EL (cell line): ENCODE measurements at regions not wholly inside any gene's neighbourhood (a gene's known extent, or its start where the extent isn't known, plus 50 kb on each side); places are given as distances from the start of the nearest gene placed in this dataset.

Source experiments
- DNase-seq: peaks from one replicate; pipeline ENCODE4 v3.0.0-alpha.2; 2016

DNA sequence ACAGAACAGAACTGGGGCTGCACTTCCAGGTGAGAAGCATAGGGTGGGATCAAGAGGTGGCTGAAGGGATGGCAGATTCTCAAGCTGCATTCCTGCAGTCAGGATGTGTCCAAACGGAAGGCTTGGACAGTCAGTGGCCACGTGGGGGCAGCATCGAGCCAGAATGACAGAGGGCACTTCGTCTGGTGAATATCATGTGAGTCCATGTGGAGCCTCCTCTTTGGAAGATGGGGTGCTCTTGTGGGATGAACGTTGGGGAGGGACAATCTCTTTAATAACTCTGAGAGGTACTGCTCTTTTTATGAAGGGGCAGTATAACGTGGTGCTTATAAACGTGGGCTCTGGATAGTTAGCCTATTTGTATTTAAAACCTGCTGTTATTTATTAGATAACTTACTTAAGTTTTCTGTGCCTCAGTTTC is 154.9 kb upstream of the NAV2 start:
- peak; percentile 76 for DNase-seq

DNA sequence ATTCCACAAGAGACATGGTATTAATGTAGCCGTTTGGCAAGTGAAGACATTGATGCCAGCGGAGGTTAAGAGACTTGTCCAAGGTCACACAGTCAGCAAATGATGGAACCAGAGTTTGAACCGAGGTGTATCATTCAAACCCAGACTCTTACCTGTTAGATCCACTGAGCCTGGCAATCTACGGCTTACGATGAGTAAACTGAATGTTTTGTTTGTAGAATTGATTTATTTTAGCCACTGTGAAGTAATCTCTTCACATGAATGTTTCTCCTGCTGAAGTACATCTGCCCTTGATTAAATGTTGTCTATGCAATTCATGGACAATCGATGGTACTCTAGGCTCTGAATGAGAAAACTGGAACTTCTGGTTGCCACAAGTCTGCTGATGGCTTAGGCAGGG is 155.5 kb upstream of the NAV2 start:
- no peak for DNase-seq

DNA sequence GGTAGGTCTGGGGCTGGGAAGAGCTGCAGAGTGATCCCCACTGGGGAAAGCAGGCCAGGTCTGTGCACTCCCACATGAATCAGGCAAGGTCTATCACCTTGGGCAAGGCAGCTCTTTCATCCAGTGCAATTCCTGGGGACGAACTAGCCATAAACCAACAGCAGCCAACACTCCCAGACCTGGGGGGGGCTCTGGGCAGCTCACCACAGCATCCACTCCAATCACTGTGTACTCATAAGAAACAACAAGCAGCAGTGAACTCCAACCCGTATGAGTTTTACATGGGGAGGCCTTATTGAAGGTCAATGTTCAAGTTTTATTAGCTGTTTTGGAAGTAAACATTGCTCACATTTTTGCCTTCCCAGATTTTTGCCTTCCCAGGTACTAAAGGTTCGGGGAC is 157.4 kb upstream of the NAV2 start:
- no peak for DNase-seq

DNA sequence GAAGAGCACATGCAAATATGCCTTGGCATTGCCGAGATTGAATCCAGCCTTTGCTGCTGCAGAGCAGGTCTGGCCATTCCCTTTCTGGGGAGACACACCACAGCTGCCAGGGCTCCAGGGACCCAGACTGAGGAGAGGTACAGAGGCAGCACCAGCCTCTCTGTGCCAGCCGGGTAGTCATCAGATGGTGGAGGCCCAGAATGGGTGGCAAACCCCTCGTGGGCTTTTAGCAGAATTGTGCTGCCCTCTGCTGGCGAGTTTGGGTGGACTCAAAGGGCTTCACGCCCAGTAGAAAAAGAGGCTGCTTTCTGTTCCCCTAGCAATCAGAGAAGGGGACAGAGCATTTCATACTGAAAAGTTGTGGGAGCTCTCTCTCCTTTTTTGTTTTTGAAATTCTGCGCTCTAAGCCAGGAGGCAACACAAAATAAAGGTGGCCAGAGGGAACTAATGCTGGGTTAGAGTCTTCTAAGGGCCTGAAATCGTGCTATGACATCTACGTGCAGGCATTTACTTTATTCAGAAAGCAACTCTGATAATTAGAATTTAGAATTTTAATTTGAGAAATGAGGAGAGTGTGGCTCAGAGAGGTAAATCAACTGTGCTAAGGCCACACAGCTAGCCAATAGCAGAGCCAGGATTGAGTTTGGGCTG is 158.8 kb upstream of the NAV2 start:
- DNase-seq: peak; percentile 74

DNA sequence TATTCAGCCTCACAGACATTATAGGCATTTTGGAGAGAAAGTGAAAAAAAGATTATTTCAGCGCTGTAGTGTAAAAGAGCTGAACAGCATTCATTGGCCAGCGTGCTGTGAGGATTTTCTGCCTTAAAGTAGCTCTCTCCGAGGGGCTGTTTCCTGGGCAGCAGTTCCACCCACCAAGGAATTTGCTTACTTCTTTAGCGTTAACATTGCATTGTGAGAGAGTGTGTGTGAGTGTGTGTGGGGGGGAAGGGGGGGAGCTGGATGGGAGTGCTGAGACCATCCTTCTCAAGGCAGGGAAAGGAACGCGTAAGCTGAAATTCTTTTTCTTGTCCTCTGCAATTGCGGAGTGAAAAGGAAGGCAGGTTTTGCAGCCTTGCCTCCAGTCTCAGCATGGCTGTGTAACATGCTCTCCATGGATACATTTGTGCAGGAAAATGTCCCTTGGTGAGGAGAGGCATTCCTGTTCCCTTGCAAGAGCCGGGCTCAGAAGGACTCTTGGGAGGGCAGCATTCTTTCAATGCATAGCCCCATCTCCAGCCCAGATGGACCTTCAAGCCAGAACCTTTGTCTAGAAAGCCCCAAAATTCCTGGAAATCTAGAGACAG is 159.9 kb upstream of the NAV2 start:
- no peak for DNase-seq

DNA sequence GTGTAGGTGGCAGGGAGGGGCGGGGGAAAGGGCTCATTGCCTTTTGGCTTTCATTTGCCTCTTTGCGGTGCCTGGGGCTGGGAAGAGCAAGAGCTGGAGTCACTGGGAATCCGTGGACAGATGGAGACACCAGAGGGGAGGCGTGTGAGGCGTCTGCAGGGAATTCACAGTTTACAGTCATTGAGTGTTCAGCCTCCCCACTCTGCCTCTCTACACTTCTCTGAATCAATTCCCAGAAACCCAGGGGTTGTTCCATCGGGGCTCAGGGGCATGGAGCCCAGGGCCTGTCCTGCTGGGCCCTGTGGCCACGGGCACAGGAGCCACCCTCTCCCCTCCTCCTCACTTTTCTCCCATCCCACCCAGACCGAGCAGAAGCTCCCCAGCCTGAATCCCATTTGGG is 160.5 kb upstream of the NAV2 start:
- no peak for DNase-seq

DNA sequence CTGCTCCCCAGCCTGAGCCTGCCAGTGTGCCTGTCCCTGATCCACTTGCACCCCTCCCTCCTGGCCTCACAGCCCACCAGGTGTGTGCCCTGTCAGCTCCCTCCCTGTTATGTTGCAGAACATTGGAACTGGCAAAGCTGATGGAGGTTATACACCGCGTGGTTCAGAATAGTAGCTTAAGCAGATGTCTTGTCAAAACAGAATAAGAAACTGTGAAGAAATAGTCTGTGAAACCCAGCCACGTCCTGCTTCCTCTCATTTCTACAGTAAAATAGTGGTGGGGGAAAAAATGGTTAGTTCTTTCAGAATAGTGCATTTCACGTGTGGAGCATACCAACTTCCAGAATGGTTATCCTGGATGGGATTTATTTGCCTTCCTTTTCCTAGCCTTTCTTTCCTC is 161.2 kb upstream of the NAV2 start:
- DNase-seq: no peak

DNA sequence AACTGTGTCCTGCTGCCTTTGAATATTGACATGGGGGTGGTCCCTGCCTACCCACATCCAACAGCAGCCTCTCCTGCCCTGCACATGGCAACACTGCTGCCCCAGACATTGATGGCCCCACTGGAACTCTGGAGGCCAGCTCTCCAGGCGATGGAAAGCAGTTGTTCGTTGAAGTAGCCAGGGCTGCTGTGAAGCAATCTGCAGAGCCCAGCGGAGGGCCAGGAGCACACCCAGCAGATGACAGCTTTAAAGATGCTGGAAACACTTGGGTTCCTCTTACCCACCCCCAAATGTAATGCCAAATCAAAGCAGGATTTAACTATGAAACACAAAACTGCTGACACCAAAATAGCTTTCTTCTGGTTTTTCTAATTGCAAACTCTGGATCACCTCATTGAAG is 165.6 kb upstream of the NAV2 start:
- no peak for DNase-seq

DNA sequence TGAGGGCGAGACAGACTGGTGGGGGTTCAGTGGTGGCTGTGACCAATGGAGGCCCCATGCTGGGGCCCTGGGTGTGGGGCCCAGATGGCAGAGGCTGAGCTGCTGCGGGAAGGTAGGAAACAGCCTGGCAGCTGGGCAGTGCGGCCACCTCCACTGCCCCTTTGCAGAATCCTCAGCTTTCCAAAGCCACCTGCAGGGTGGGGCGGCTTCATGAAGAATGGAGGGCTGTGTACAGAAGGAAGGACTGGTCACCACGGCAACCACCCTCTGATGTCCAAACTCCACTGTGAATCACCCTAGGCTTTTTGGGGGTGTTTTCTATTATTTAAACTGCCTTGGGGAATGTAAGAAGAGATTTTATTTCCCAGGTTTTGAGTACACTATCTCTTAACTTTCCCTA is 166.3 kb upstream of the NAV2 start:
- no peak for DNase-seq

DNA sequence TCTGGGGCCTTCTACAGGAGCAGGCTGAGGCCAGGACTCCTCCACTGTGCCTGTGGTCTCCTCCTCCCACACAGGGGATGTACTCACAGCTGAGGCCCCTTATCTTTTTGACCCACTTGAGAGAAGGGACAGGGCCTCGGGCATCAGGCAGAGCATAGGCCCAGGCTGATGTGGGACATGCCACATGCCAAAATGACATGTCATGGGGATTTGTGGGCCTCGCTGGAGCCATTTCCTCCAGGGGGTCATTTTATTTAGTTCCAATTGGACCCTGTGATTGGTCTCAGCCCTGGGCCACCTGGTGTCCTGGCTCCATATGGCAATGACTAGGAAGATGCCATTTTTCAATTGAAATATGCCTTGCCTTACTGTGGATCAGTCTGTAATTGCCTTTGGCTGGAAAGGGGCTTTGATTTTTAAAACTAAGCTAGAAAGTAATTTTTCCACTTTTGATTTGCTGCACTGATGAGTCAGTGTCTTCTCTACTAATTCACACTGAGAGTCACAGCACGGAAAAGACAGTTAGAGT is 171.1 kb upstream of the NAV2 start:
- DNase-seq: no peak

DNA sequence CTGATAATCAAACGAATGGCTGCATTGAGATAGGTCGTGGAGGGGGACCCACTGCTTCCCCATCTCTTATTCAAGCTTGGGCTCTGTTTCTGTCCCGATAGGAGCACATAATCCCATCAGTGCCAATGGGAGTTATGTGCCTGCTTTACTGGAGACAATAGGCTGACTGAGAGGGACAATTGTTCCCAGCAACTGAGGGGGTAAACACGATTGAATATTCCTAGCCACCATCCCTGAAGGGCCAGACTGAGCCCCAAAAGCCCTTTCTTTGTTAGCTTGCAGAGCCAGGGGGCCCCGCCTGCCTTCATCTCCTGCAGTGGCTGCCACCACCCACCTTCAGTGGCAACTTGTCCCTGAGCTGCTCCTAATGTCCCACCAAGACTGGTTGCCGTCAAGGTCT is 172.8 kb upstream of the NAV2 start:
- no peak for DNase-seq

DNA sequence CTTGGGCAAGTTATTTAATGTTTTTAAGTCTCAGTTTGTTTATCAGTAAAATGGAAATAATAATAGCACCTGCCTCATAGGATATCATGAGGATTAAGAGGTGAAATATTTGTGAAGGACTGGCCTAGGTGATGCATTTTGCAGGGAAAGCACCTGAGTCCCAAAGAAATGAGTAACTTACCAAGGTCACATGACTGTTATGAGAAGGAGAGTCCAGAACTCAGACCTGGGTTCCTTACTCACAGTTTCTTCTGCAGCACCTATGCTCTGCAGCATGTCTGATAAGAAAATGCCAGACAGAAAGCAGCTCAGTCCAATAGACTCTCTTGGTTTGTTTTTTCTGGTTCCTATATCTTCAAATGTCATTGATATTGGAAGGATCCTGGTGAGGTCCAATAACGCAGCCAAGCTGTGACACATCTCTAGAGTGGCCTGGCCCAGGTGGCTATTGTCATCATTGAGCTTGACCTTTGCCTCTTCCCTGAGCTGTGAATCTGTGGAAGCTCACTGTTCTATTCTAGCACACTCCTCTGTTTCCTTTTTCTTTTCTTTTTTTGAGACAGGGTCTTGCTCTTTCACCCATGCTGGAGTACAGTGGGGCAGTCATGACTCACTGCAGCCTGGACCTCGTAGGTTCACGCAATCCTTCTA is 174.7 kb upstream of the NAV2 start:
- no peak for DNase-seq

DNA sequence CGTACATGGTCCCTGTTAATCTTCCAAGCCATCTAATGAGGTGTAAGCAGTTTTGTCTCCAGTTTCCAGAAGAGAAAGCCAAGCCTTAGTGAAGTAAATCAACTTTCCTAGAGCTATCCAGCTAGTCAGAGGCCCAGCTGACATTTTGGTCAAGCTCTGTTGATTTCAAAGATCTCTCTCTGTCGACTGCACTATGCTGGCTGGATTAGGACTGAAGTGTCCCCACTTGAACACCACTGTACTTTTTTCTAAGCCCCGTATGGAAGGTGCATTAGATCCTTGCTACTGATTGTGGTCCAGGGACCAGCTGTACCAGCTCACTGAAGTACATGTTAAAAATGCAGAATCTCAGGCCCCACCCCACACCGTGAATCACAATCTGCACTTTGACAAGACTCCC is 176.5 kb upstream of the NAV2 start:
- no peak for DNase-seq

DNA sequence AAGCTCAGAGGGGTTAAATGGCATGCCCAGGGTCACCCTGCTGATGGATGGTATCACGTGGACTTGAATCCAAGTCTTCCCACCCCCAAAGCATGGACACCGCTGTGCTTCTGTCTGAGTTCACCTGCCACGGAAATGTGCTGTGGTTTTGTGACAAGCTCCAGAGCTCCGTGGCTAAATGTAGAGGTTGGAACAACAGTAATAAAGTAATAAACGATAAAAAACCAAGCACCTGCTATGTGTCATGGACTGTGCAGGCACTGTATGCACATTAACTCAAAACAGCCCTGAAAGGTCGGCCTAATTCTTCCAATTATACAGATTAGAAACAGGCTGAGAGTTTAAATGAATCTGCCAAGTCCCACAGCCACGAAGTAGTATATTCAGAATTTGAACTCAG is 182.1 kb upstream of the NAV2 start:
- DNase-seq: no peak

DNA sequence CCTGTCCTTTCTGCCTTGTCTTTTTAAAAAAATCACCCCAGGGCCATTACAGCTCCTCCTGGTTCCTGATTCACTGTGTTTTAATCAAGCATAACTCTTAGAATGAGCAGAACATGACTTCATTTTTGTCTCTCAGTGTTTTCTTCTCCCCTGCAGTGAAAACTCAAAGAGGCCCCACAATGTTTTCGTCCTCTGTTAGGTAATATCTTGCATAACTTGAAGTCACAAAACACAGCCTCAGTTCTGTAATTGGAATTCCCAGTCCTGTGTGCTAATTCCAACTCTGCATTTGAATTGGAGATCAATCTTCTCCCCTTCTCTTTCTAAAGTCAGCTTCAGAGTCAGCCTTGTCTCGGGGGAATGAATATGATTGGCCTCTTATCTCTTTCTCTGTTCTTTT is 186.5 kb upstream of the NAV2 start:
- DNase-seq: no peak

DNA sequence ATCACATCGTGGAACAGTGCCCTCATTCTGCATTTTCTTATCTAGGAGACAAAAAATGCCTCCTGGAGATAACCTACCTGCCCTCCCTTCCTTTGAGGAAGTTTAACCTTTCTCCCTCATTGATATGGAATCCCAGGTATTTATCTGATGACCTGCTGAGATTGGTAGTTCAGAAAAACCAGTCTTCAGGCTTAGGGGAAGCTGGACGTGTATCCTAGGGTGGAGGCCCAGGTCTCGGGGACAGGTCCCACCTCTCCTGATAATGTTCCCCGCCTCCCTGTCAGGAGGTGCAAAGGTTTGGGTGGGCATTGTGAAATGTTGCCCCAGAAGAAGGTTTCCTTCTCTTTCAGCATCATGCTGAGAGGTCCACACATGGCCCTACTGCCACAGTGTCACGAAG is 186.9 kb upstream of the NAV2 start:
- no peak for DNase-seq

DNA sequence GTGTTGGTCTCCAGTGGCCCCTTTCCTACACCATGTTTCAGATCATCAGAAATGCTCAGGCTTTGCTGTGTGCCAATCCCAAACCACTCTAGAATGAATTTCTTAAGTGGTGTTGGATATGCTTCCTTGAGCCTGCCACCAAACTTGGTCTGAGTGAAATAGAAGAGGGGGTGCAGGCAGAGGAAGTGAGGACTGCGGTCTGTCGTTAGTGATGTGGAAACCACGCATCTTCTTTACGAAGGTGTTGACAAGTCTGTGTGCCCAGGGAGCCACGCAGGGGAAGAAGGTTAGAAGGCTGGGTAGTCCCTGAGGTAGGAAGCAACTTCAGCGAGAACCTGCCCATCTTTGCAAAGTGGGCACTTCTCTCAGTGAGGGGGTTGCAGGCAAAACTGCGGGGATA is 187.4 kb upstream of the NAV2 start:
- DNase-seq: no peak

DNA sequence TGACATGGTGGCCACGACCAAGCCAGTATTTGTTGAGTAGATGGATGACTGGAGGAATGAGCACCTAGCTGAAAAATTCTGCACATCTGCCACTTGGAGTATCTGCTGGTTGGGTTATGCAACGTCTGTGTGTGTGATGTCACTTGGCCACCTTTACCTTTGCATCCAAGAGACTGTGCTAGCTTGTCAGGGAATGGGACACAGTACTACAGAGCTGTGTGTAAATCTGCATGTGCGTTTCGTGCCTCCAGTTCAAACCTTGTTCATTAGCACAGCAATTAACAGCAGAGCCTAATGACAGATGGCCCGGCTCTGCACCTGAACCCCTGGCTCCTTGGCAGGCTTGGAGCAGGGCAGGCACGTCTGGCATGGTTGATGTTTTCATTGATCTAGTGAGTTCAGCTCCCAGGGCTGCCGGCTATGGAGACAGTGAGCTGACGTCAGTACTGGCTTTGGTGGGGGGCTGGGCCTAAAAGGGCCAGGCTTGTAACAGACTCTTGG is 188.4 kb upstream of the NAV2 start:
- DNase-seq: no peak

DNA sequence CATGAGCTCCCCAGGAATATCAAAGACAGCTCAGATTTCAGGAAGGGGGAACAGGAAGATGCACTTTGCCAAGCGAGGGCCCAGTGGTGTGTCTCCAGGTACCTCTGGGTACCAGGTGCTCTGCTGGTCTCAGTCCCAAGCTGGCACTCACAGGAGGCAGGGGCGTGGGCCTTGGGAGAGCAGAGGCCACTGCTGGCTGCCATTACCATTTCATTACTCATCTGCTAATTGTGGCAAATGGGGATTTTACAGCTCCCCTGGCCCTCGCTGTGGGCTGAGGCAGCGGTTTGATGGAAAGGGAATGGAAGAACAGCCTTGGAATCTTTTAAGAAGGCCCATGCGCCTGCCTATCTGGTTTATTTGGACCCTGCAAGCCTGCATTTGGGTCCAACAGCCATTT is 192.0 kb upstream of the NAV2 start:
- DNase-seq: no peak

DNA sequence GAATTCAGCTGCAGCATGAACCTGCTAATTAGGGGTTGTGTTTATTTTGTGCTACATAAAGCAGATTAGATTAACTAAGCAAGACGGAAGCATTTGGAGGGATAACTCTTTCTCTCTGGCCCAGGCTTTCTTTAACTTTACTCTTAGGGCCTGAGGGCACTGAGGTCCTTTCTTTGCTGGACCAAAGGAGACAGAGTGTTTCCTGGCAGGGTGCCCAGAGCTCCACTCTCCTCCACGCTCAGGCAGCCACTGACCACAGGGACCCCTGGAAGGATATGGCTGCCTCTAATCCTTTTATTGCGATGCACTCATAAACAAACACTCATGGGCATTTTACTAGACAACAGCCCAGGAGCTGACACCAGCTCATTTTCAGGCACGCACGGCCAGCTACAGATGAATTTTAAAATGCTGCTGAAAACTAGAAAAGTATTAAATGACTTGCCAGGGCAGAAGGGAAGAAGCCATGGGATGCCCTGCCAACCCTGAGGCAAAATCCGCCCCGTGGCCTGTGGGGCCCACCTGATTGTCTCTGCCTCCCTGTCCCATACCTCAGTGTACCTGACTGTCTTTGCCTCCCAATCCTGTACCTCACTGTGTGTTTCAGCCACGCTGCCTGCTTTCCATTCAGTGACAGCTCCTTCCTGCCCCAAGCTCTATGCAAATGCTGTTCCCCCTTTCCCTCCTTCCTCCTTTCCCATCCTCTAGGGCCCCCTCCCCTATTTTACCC is 192.6 kb upstream of the NAV2 start:
- peak; percentile 22 for DNase-seq

DNA sequence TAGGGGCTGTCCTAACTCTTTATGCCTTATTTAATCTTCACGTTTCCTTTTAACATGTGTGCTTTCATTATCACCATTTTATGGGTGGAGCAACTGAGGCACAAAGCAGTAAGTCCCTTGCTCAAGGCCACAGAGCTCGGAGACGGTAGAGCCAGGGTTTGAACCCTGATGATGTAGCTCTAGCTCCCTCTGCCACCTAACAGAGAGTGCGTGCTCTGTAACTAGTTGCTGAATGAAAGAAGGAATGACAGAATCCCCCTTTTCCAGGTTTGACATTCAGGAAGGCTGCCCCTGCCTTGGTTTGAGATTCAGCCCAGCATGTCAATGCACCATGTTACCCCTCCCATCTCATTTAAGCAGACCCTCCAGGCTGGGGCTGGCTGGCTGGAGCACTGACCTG is 193.3 kb upstream of the NAV2 start:
- no peak for DNase-seq

DNA sequence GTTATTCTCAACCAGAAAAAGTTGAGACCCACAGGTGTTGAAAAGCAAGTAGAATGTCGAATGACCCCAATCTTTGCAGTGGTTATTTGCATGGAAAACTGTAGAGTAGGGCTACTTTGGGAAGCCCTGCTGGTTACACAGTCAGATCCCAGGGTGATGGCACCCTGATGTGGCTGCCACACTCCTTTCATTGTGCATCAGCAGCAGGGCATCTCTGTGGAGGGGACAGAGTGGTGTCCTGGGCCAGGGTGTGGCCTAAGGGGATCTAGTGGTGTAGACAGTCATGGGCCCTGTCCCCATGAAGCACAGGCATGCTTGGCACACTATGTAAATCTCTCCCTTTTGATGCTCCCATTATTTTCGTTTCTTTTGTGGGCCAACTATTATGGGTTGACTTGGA is 199.4 kb upstream of the NAV2 start:
- DNase-seq: no peak

DNA sequence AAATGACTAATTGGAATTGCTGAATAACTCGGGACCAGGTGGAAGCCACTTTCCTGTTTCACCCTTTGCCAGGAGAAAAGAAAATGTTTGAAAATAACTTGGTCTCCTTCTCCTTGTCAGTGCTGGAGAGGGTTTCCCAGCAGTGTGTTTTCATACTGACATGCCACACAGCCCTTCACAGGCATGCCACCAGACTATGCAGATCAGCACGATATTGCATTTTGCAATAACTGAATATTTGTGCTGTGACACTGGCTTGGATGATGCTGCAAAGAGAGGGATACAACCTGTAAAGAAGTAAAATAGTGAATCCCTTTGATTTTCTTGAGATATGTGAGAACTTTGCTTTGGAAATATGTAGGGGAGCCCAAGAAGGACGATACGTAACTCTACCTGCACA is 200.0 kb upstream of the NAV2 start:
- no peak for DNase-seq
